Lung (tissue), 11 donors: ENCODE measurements at regions not wholly inside any gene's neighbourhood (a gene's known extent, or its start where the extent isn't known, plus 50 kb on each side); places are given as distances from the start of the nearest gene placed in this dataset.

Source experiments
- ATAC-seq: fragments of 200-7000 bp; cut with Tn5 transposase; one replicate; pipeline ENCODE4 v1.9.1; 2020; ENCODE audit warnings: moderate number of reproducible peaks; ENCODE audit not compliant: insufficient read depth, low FRiP score
- DNase-seq, 3 donors: peaks; one replicate each; pipeline ENCODE4 v3.0.0-alpha.2; 2013 to 2017
- H3K27ac ChIP-seq, 2 donors: one replicate each; pipeline ENCODE4 v1.5.1; 2013; ENCODE audit warnings: mild to moderate bottlenecking in 2 of 2, moderate library complexity in 2 of 2, control low read depth in 1 of 2, inconsistent platforms in 1 of 2, low read depth in 1 of 2, low read length in 1 of 2
- H3K27me3 ChIP-seq, 3 donors: one replicate each; pipeline ENCODE4 v1.5.1; 2013; ENCODE audit warnings: low read length in 2 of 3; ENCODE audit not compliant: control insufficient read depth in 3 of 3, insufficient read depth in 3 of 3
- H3K36me3 ChIP-seq, 4 donors: one replicate each; pipeline ENCODE4 v1.5.1; 2013; ENCODE audit warnings: low read length in 4 of 4, mild to moderate bottlenecking in 1 of 4, moderate library complexity in 1 of 4; ENCODE audit not compliant: control insufficient read depth in 4 of 4, insufficient read depth in 4 of 4
- H3K4me1 ChIP-seq, 5 donors: one replicate each; pipeline ENCODE4 v1.5.1; 2013; ENCODE audit warnings: low read length in 5 of 5, mild to moderate bottlenecking in 2 of 5, moderate library complexity in 1 of 5; ENCODE audit not compliant: control insufficient read depth in 5 of 5, insufficient read depth in 5 of 5
- H3K4me3 ChIP-seq: one replicate; pipeline ENCODE4 v1.5.1; 2013; ENCODE audit warnings: mild to moderate bottlenecking, control low read depth, moderate library complexity
- H3K9ac ChIP-seq, 2 donors: one replicate each; pipeline ENCODE4 v1.5.1; 2013; ENCODE audit warnings: low read length in 2 of 2, control low read depth in 1 of 2; ENCODE audit not compliant: insufficient read depth in 1 of 2
- H3K9me3 ChIP-seq, 4 donors: one replicate each; pipeline ENCODE4 v1.5.1; 2013; ENCODE audit warnings: low read length in 3 of 4, mild to moderate bottlenecking in 1 of 4, moderate library complexity in 1 of 4; ENCODE audit not compliant: control insufficient read depth in 4 of 4, insufficient read depth in 3 of 4
- CTCF ChIP-seq: IDR thresholded peaks from 2 replicates; pipeline ENCODE4 v1.5.1; 2012; ENCODE audit warnings: mild to moderate bottlenecking; ENCODE audit errors: control extremely low read depth, extremely low read depth
- WGBS, 2 donors: extraction: QIAGEN DNeasy Blood & Tissue Kit; methylation state at CpG; one replicate each; pipeline ENCODE4 v1.1.7; 2013; 5-methylcytosine and 5-hydroxymethylcytosine counted together
- donor health status: control.
- donor health status: control.
- donor health status: Bipolar disorder and iron deficiency.
- donor health status: healthy.
- donor health status: DM: yes; HTN: yes; CAD: no.

GRCh38 chr9:81416476-81417298, 272.7 kb downstream of the TLE1 start:
- no peaks in the 10 kb centered on the region for H3K36me3 ChIP-seq
- H3K9me3 ChIP-seq = peaks cover 0 to 5% (median under 1%) of the 10 kb centered on the region in 4 donors
- no peak overlapping the region for H3K4me3 ChIP-seq
- H3K27ac ChIP-seq = no peak overlapping the region
- no peak overlapping the region for H3K9ac ChIP-seq
- 57 to 76% methylated on average over 7 of the region's 7 CpGs for WGBS, 2 donors
- H3K27me3 ChIP-seq = no peaks in the 10 kb centered on the region
- DNase-seq (peak in 2 of 3 donors; percentile 57), ATAC-seq (no peak)
- peaks cover 0 to 29% (median 0%) of the 10 kb centered on the region in 5 donors for H3K4me1 ChIP-seq
- TF ChIP-seq CTCF = no peak

GRCh38 chr9:81414836-81415235, 274.5 kb downstream of the TLE1 start:
- H3K9me3 ChIP-seq = peaks cover 0 to 1% (median 0%) of the 10 kb centered on the region in 4 donors
- H3K9ac ChIP-seq = no peak overlapping the region
- no peak overlapping the region for H3K27ac ChIP-seq
- TF ChIP-seq CTCF = no peak
- H3K36me3 ChIP-seq = no peaks in the 10 kb centered on the region
- H3K4me3 ChIP-seq = no peak overlapping the region
- WGBS, 2 donors = 55 to 56% methylated on average over 1 of the region's 1 CpG
- ATAC-seq = no peak
- H3K4me1 ChIP-seq = peaks cover 0 to 29% (median 0%) of the 10 kb centered on the region in 5 donors
- DNase-seq = no peak
- no peaks in the 10 kb centered on the region for H3K27me3 ChIP-seq

- DNase-seq = no peak
- H3K4me1 ChIP-seq = peaks cover 0 to 14% (median 0%) of the 10 kb centered on the region in 5 donors
- 64 to 95% methylated on average over 1 of the region's 1 CpG for WGBS, 2 donors
These were observed 277.4 kb downstream of the TLE1 start for GRCh38 chr9:81411961-81412360.

More at GRCh38 chr9:81411961-81412360, 277.4 kb downstream of the TLE1 start:
- H3K27me3 ChIP-seq = no peaks in the 10 kb centered on the region
- ATAC-seq = no peak
- no peaks in the 10 kb centered on the region for H3K9me3 ChIP-seq
- no peak overlapping the region for H3K27ac ChIP-seq
- no peak for TF ChIP-seq CTCF
- H3K36me3 ChIP-seq = no peaks in the 10 kb centered on the region
- no peak overlapping the region for H3K9ac ChIP-seq
- H3K4me3 ChIP-seq = no peak overlapping the region
